IPS DF 6.9 (cell line): ENCODE measurements at regions not wholly inside any gene's neighbourhood (a gene's known extent, or its start where the extent isn't known, plus 50 kb on each side); places are given as distances from the start of the nearest gene placed in this dataset.

Experiments used
- DNase-seq: peaks from one replicate; pipeline ENCODE4 v3.0.0-alpha.2; 2013; ENCODE audit warnings: low read depth, low spot score
- H3K27ac ChIP-seq: one replicate; pipeline ENCODE4 v1.5.1; 2013; ENCODE audit warnings: low read length, control low read depth
- H3K27me3 ChIP-seq: 2 replicates; pipeline ENCODE4 v1.6.1; 2013; ENCODE audit warnings: mild to moderate bottlenecking, low read length; ENCODE audit not compliant: control insufficient read depth, insufficient read depth
- H3K36me3 ChIP-seq: 2 replicates; pipeline ENCODE4 v1.6.1; 2013; ENCODE audit warnings: low read length; ENCODE audit not compliant: control insufficient read depth, insufficient read depth
- H3K4me1 ChIP-seq: 2 replicates; pipeline ENCODE4 v1.6.1; 2013; ENCODE audit warnings: low read length; ENCODE audit not compliant: control insufficient read depth, insufficient read depth
- H3K4me3 ChIP-seq: 2 replicates; pipeline ENCODE4 v1.5.1; 2013; ENCODE audit warnings: mild to moderate bottlenecking, low read length
- H3K9me3 ChIP-seq: 2 replicates; pipeline ENCODE4 v1.6.1; 2013; ENCODE audit warnings: low read length, inconsistent platforms; ENCODE audit not compliant: control insufficient read depth, insufficient read depth
- WGBS: extraction: QIAGEN DNeasy Blood & Tissue Kit; methylation state at CpG from one replicate; pipeline ENCODE4 v1.1.7; 2013; ENCODE audit warnings: mixed read lengths, missing lambda C conversion rate; ENCODE audit not compliant: insufficient read length, insufficient coverage; 5-methylcytosine and 5-hydroxymethylcytosine counted together

GRCh38 chr3:118089563-118089962 lies 945.1 kb downstream of the IGSF11 start:
- WGBS, result no CpG with 5 or more reads among the region's 1 CpG
- Histone ChIP-seq H3K36me3 (no peaks in the 10 kb centered on the region), H3K27ac (no peak overlapping the region), H3K27me3 (no peaks in the 10 kb centered on the region), H3K9me3 (peaks cover 4% of the 10 kb centered on the region), H3K4me3 (no peak overlapping the region), H3K4me1 (no peaks in the 10 kb centered on the region)
- DNase-seq, result no peak

- no peak for DNase-seq
- H3K27ac ChIP-seq, result no peak overlapping the region
- peaks cover 4% of the 10 kb centered on the region for H3K9me3 ChIP-seq
- no peaks in the 10 kb centered on the region for H3K27me3 ChIP-seq
- H3K4me1 ChIP-seq, result no peaks in the 10 kb centered on the region
- H3K36me3 ChIP-seq, result no peaks in the 10 kb centered on the region
- no peak overlapping the region for H3K4me3 ChIP-seq
- WGBS, result no CpG with 5 or more reads among the region's 2 CpGs
Measured at GRCh38 chr3:118097226-118097625, 937.4 kb downstream of the IGSF11 start.

GRCh38 chr3:118097660-118098059 lies 937.0 kb downstream of the IGSF11 start:
- Histone ChIP-seq H3K9me3 (peaks cover 4% of the 10 kb centered on the region), H3K4me3 (no peak overlapping the region), H3K27ac (no peak overlapping the region), H3K4me1 (no peaks in the 10 kb centered on the region), H3K36me3 (no peaks in the 10 kb centered on the region), H3K27me3 (no peaks in the 10 kb centered on the region)
- WGBS, result no CpG with 5 or more reads among the region's 1 CpG
- no peak for DNase-seq

GRCh38 chr3:118098827-118099226 lies 935.8 kb downstream of the IGSF11 start:
- Histone ChIP-seq H3K4me3 (no peak overlapping the region), H3K9me3 (no peaks in the 10 kb centered on the region), H3K27me3 (no peaks in the 10 kb centered on the region), H3K27ac (no peak overlapping the region), H3K4me1 (no peaks in the 10 kb centered on the region), H3K36me3 (no peaks in the 10 kb centered on the region)
- DNase-seq, result no peak
- WGBS, result no CpG with 5 or more reads among the region's 1 CpG

- Histone ChIP-seq H3K27me3 (no peaks in the 10 kb centered on the region), H3K4me1 (no peaks in the 10 kb centered on the region), H3K4me3 (no peak overlapping the region), H3K27ac (no peak overlapping the region), H3K36me3 (no peaks in the 10 kb centered on the region), H3K9me3 (no peaks in the 10 kb centered on the region)
- no CpG with 5 or more reads among the region's 2 CpGs for WGBS
- no peak for DNase-seq
Measured at GRCh38 chr3:118101891-118102290, 932.8 kb downstream of the IGSF11 start.

- DNase-seq, result no peak
- WGBS, result no CpG with 5 or more reads among the region's 2 CpGs
Measured at GRCh38 chr3:118102737-118103136, 931.9 kb downstream of the IGSF11 start.

GRCh38 chr3:118108201-118108600 lies 926.4 kb downstream of the IGSF11 start:
- H3K9me3 ChIP-seq, result no peaks in the 10 kb centered on the region

More at GRCh38 chr3:118102737-118103136, 931.9 kb downstream of the IGSF11 start:
- H3K27ac ChIP-seq, result no peak overlapping the region
- no peaks in the 10 kb centered on the region for H3K9me3 ChIP-seq
- no peaks in the 10 kb centered on the region for H3K36me3 ChIP-seq
- H3K27me3 ChIP-seq, result no peaks in the 10 kb centered on the region
- H3K4me3 ChIP-seq, result no peak overlapping the region
- H3K4me1 ChIP-seq, result no peaks in the 10 kb centered on the region

GRCh38 chr3:118108769-118109168 lies 925.9 kb downstream of the IGSF11 start:
- no peak for DNase-seq

More at GRCh38 chr3:118108201-118108600, 926.4 kb downstream of the IGSF11 start:
- Histone ChIP-seq H3K27ac (no peak overlapping the region), H3K27me3 (no peaks in the 10 kb centered on the region), H3K4me3 (no peak overlapping the region), H3K36me3 (no peaks in the 10 kb centered on the region), H3K4me1 (peaks cover 2% of the 10 kb centered on the region; the same call in 1 of the 2 replicates)
- no CpG with 5 or more reads among the region's 2 CpGs for WGBS
- DNase-seq, result no peak

GRCh38 chr3:118110211-118110610 lies 924.4 kb downstream of the IGSF11 start:
- Histone ChIP-seq H3K36me3 (no peaks in the 10 kb centered on the region), H3K4me3 (no peak overlapping the region), H3K4me1 (peaks cover 2% of the 10 kb centered on the region; the same call in 1 of the 2 replicates), H3K27ac (no peak overlapping the region), H3K9me3 (no peaks in the 10 kb centered on the region), H3K27me3 (no peaks in the 10 kb centered on the region)
- DNase-seq, result no peak
- no CpG with 5 or more reads among the region's 6 CpGs for WGBS

More at GRCh38 chr3:118108769-118109168, 925.9 kb downstream of the IGSF11 start:
- no CpG with 5 or more reads among the region's 2 CpGs for WGBS
- Histone ChIP-seq H3K9me3 (no peaks in the 10 kb centered on the region), H3K4me3 (no peak overlapping the region), H3K27me3 (no peaks in the 10 kb centered on the region), H3K36me3 (no peaks in the 10 kb centered on the region), H3K27ac (no peak overlapping the region), H3K4me1 (peaks cover 2% of the 10 kb centered on the region; the same call in 1 of the 2 replicates)

GRCh38 chr3:118116991-118117390 lies 917.7 kb downstream of the IGSF11 start:
- no peaks in the 10 kb centered on the region for H3K27me3 ChIP-seq
- no peak for DNase-seq
- no peaks in the 10 kb centered on the region for H3K36me3 ChIP-seq
- WGBS, result no CpG with 5 or more reads among the region's 3 CpGs
- no peaks in the 10 kb centered on the region for H3K9me3 ChIP-seq
- H3K27ac ChIP-seq, result no peak overlapping the region
- H3K4me1 ChIP-seq, result peaks cover 1% of the 10 kb centered on the region; the same call in 1 of the 2 replicates
- H3K4me3 ChIP-seq, result no peak overlapping the region

- no peaks in the 10 kb centered on the region for H3K4me1 ChIP-seq
- H3K27me3 ChIP-seq, result no peaks in the 10 kb centered on the region
- H3K4me3 ChIP-seq, result no peak overlapping the region
- WGBS, result no CpG with 5 or more reads among the region's 2 CpGs
- no peak for DNase-seq
- H3K9me3 ChIP-seq, result no peaks in the 10 kb centered on the region
- H3K36me3 ChIP-seq, result no peaks in the 10 kb centered on the region
- no peak overlapping the region for H3K27ac ChIP-seq
Measured at GRCh38 chr3:118126751-118127150, 907.9 kb downstream of the IGSF11 start.
